ENCODE measurements at regions not wholly inside any gene's neighbourhood (a gene's known extent, or its start where the extent isn't known, plus 50 kb on each side); places are given as distances from the start of the nearest gene placed in this dataset.

DNA sequence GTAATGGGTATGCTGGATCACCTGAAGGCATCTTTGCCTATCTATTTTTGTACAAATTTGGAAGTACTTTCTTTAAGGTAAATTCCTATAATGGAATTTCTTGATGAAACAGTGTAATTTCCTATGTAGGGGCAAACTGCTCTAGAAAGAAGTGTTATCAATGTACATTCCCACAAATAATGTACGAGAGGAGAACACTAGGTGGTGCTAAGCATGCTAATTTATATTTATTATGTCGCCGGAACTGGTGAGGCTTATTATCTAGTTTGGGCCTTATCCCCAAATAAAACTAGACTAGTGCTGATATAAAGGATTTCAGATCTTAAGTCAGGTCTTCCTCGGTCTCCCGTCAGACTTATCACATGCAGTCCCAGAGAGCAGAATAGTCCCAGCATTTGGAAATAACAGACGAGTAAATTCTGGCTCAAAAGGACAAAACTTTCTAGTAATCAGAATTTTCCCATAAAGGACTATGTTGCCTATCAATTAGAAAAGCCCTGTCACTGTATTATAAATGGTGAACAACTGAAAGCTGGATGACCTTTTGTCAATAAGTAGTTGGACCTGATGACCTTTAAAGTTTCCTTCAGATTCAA, 86.9 kb upstream of the RBBP8 start:
- CTCF ChIA-PET: interaction anchor here (0.7 to 2.2 kb wide), 13 partner anchors 8 to 565 kb away, joined by 3 to 12 read pairs (median 3); no protein-coding TSS in a partner anchor
- H3K4me3 ChIP-seq (ENCODE audit: low read depth, low read length): no peak overlapping the region
- DNase-seq (ENCODE audit: low read depth, low spot score): no peak
- TF ChIP-seq, protein P1, sequence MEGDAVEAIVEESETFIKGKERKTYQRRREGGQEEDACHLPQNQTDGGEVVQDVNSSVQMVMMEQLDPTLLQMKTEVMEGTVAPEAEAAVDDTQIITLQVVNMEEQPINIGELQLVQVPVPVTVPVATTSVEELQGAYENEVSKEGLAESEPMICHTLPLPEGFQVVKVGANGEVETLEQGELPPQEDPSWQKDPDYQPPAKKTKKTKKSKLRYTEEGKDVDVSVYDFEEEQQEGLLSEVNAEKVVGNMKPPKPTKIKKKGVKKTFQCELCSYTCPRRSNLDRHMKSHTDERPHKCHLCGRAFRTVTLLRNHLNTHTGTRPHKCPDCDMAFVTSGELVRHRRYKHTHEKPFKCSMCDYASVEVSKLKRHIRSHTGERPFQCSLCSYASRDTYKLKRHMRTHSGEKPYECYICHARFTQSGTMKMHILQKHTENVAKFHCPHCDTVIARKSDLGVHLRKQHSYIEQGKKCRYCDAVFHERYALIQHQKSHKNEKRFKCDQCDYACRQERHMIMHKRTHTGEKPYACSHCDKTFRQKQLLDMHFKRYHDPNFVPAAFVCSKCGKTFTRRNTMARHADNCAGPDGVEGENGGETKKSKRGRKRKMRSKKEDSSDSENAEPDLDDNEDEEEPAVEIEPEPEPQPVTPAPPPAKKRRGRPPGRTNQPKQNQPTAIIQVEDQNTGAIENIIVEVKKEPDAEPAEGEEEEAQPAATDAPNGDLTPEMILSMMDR (IDR thresholded peaks at IDR 0.05; ENCODE audit: insufficient read depth, low read length, missing control alignments): peak; percentile 27
- POLR2A ChIA-PET: no interaction called here

DNA sequence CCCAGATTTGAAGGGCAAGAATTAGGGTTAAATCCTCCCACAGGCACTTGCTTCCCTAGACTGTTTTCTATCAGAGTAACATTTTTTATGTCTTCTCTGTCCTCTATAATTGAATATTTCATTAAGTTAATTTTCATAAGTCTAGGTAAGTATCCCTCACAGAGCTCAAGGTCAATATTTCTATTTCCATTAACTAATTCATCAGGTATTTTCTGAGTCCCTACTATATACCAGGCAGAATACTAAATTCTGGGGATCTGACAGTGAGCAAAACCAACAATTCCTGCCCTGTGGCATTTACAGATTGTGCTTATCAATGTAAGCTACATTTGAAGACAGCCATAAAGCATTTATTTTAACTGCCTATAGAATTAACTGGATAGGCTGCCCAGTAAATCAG, 86.4 kb upstream of the RBBP8 start:
- POLR2A ChIA-PET: no interaction called here
- no peak overlapping the region for H3K4me3 ChIP-seq (ENCODE audit: low read depth, low read length)
- DNase-seq (ENCODE audit: low read depth, low spot score): no peak
- TF ChIP-seq, protein P1 (IDR thresholded peaks at IDR 0.05; ENCODE audit: insufficient read depth, low read length, missing control alignments): no peak
- CTCF ChIA-PET: interaction anchor here (0.7 to 2.2 kb wide), 11 partner anchors 9 to 565 kb away, joined by 3 to 12 read pairs (median 3); no protein-coding TSS in a partner anchor

DNA sequence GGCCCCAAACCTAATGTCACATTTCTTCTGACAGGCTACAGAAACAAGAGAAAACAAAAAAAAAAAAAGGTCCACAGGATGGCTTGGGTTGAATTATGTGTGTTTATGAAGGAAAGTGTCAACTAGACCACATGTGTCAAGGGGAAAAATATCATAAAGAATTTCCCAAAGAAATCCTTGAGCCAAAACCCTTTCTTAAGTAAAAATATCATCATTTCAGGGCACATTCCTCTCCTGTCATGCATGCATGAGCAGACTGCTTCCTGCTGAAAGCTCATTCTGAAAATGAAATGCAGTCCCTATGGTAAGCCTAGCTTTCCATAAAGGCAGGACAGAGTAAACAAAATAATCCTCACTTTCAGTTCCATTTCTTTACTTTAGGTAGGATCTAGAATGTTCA, 85.7 kb upstream of the RBBP8 start:
- no peak for DNase-seq (ENCODE audit: low read depth, low spot score)
- POLR2A ChIA-PET: no interaction called here
- H3K4me3 ChIP-seq (ENCODE audit: low read depth, low read length): no peak overlapping the region
- TF ChIP-seq, protein P1 (IDR thresholded peaks at IDR 0.05; ENCODE audit: insufficient read depth, low read length, missing control alignments): no peak
- CTCF ChIA-PET: interaction anchor here (0.8 to 2.7 kb wide), 10 partner anchors 8 to 564 kb away, joined by 3 to 12 read pairs (median 4); no protein-coding TSS in a partner anchor

DNA sequence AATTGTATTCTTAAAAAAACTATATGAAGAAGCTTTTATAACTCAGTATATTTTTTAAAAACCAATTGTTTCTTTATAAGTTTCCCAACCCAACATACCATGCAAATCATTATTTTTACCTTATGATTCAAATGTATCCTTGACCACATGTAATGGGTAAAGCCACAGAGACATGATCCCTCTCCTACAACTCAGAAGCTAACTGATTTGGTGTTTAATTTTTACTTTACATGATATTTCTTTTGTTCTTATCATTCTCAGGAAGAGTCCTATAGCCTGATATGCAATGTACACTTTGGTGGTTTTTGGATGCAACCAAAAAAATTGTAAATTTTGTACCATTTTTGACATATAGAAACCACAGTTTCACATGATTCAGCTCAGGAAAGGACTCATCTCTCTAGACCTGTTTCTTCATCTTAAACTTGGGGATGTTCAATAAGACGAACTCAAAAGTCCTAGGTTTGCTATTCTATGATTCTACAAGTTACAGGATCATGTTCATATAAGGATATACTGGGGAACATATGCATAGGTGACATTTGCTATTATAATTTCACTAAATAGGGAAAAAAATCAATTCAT, 85.2 kb upstream of the RBBP8 start:
- TF ChIP-seq, protein P1 (IDR thresholded peaks at IDR 0.05; ENCODE audit: insufficient read depth, low read length, missing control alignments): no peak
- ChIA-PET POLR2A (no interaction called here), CTCF (interaction anchor here (0.8 to 2.7 kb wide), 7 partner anchors 8 to 175 kb away, joined by 3 to 11 read pairs (median 4); no protein-coding TSS in a partner anchor)
- DNase-seq (ENCODE audit: low read depth, low spot score): no peak
- H3K4me3 ChIP-seq (ENCODE audit: low read depth, low read length): no peak overlapping the region

DNA sequence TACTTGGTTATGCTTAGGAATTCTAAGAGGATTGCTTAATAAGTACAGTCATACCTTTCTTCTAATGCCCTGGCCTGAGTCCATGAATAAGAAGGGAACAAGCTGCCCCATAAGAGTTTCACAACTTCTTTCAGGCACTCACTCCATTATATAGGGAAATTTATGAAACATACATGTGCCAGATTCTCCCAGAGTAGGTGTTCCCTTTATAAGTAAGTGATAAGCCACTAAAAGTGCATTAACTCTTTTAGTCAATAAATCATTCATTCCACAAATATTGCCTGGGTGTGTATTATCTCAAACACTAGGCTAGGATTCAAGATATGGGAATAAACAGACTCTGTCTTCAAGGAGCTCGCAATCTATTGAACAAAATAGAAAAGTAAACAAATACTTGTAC, 84.5 kb upstream of the RBBP8 start:
- no peak for DNase-seq (ENCODE audit: low read depth, low spot score)
- H3K4me3 ChIP-seq (ENCODE audit: low read depth, low read length): no peak overlapping the region
- ChIA-PET CTCF (interaction anchor here (0.7 to 2.7 kb wide), 4 partner anchors 9 to 134 kb away, joined by 4 to 11 read pairs (median 6); no protein-coding TSS in a partner anchor), POLR2A (no interaction called here)
- TF ChIP-seq, protein P1 (IDR thresholded peaks at IDR 0.05; ENCODE audit: insufficient read depth, low read length, missing control alignments): no peak

DNA sequence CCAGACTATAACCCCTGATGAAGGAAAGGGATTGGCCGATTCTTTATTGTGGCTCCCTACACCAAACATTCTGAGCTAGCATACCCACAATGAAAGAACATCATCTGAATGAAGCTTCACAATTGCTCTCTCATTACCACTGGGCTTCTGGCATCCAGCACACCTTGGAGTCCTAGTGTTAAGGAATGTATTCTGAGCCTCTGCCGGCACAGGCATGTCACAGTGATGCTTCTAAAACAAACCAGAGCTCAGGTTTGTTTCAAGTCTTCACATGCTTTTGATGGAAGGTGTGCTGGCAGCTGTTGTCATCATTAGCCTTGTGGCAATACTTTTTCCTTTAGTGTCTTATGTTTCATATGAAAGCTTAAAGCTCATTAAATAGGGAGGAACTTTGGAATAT, 76.3 kb upstream of the RBBP8 start:
- H3K4me3 ChIP-seq (ENCODE audit: low read depth, low read length): no peak overlapping the region
- DNase-seq (ENCODE audit: low read depth, low spot score): no peak
- TF ChIP-seq, protein P1 (IDR thresholded peaks at IDR 0.05; ENCODE audit: insufficient read depth, low read length, missing control alignments): no peak
- ChIA-PET POLR2A (no interaction called here), CTCF (interaction anchor here (0.7 to 1.2 kb wide), 3 partner anchors 11 to 43 kb away, joined by 3 read pairs; no protein-coding TSS in a partner anchor)
